ENCODE measurements at regions not wholly inside any gene's neighbourhood (a gene's known extent, or its start where the extent isn't known, plus 50 kb on each side); places are given as distances from the start of the nearest gene placed in this dataset.

- TF ChIP-seq POLR2A (IDR thresholded peaks at IDR 0.05), result no peak
- TF ChIP-seq CTCF (IDR thresholded peaks at IDR 0.05), result no peak
Observed at GRCh38 chr5:12330381-12330780, 426.1 kb upstream of the CTNND2 start.

Data from body of pancreas (tissue), 4 donors.